NCI-H1105 (cell line): ENCODE measurements at regions not wholly inside any gene's neighbourhood (a gene's known extent, or its start where the extent isn't known, plus 50 kb on each side); places are given as distances from the start of the nearest gene placed in this dataset.
"Not testable (repeated sequence)": the region's sequence is repeated elsewhere in the genome, so short reads cannot be mapped to it uniquely, and the experiment has no call there.

Source experiments
- DNase-seq: peaks from one replicate; lab custom pipeline; 2025; lab: John Stamatoyannopoulos, UW

GRCh38 chr1:185467122-185467521 is 150.1 kb upstream of the IVNS1ABP start:
- DNase-seq, result no peak

DNA sequence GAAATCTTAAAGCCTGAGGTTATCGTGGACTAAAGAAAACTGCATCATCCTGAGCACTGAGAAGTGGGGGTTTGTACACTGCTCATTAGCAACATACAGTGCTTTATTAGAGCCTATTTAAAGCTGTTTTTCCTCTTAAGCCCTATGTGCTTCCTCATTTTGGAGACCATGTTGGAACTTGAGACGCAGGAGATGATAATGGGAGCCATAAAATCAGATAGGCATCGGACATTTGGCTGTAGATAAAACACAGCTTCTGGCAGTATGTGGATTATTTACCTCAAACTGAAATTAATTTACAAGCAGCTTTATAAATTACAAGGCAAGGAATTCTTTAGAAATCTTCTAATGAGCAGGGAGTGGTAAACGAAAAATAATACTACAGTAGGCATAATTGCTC is 147.7 kb upstream of the IVNS1ABP start:
- no peak for DNase-seq

DNA sequence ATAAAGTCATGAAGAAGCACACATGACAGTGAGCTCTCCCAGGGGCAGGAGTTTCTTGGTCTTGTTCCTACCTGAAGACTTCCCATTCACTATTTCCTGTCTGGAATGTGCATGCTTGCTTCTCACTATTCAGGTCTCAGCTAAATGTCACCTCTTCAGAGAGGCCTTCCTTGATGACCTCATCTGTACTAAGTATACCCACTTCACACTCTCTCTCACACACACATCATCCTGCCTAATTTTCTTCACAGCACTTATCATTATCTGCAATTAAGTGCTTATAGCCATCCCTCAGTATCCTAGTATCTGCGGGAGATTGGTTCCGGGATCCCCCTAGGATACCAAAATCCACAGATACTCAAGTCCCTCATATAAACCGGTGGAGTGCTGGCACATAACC is 146.4 kb upstream of the IVNS1ABP start:
- no peak for DNase-seq

- DNase-seq, result no peak
Measured at GRCh38 chr1:185463011-185463410, 146.0 kb upstream of the IVNS1ABP start.

DNA sequence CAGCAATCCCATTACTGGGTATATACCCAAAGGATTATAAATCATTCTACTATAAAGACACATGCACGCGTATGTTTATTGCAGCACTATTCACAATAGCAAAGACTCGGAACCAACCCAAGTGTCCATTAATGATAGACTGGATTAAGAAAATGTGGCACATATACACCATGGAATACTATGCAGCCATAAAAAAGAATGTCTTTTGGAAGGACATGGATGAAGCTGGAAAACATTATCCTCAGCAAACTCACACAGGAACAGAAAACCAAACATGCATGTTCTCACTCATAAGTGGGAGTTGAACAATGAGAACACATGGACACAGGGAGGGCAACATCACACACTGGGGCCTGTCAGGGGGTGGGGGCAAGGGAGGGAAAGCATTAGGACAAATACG is 143.7 kb upstream of the IVNS1ABP start:
- DNase-seq, result not testable (repeated sequence)

- DNase-seq, result no peak
Measured at GRCh38 chr1:185459141-185459540, 142.1 kb upstream of the IVNS1ABP start.

DNA sequence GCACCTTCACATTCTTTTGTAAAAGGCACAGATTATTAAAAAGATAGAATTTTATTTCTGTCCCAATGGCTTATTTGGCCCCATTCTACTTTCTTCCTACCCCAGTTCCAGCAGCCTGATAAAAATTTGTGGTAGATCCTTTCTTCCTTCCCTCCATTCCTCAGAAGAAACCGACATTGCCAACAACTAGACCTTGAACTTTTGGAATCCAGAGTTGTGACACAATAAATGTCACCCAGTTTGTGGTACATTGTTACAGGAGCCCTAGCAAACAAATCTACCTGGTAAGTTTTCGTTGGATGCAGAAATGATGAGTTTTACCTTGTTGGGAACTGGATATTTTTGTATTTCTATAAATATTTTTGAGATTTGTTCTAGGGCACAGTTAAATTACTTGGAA is 141.6 kb upstream of the IVNS1ABP start:
- no peak for DNase-seq

- DNase-seq, result no peak
Measured at GRCh38 chr1:185453496-185454192, 136.6 kb upstream of the IVNS1ABP start.

DNA sequence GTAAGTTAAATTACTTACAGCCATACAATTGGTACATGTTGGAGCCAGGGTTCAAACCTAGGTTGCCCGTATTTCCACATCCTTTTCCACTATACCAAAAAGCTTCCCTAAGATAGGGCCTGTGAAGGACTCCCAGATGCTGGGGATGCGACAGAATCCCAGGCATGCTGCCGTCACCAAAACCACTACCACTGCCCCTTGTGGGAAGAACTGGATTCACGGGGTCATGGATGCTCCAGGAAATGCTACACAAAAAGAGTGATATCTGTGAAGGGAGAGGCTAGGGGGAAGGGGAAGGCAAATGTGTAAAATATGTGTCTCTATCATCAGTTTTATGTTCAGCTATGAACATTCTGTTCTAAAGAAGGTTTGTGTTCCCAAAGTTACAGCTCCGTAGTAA is 133.9 kb upstream of the IVNS1ABP start:
- DNase-seq, result no peak

- DNase-seq, result no peak
Measured at GRCh38 chr1:185450060-185450788, 133.2 kb upstream of the IVNS1ABP start.

DNA sequence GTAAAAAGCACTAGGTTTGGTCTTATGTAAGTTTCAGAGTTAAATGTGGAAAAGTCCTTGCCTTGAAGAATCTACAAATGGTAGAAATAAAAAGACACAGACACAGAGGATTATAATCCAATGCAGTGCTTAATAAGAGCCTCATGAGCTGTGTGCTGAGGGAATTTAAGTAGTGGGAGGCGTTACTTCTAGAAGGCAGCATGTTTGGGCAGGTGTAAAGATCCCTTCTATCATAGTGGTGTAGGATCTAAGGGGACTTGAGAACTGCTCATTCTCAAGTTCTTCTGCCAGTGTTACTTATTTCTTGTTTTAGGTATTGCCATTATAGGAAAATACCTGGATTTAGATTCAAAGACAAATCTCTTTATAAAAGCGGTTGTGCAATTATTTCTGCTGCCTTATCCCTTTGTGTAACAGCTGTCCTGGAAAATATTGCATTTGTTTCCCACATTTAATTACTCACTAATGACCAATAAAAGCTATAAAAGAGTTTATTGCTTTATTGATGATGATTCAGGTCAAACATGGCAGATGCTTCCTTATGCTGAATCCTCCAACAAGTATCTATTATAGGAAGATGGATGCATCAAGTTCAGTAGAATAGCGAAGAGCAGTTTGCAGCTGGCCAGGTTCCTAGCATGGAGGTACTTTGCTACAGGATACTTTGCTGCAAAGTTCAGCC is 132.5 kb upstream of the IVNS1ABP start:
- DNase-seq, result no peak

GRCh38 chr1:185448591-185449186 is 131.6 kb upstream of the IVNS1ABP start:
- no peak for DNase-seq

GRCh38 chr1:185446131-185446530 is 129.1 kb upstream of the IVNS1ABP start:
- no peak for DNase-seq

DNA sequence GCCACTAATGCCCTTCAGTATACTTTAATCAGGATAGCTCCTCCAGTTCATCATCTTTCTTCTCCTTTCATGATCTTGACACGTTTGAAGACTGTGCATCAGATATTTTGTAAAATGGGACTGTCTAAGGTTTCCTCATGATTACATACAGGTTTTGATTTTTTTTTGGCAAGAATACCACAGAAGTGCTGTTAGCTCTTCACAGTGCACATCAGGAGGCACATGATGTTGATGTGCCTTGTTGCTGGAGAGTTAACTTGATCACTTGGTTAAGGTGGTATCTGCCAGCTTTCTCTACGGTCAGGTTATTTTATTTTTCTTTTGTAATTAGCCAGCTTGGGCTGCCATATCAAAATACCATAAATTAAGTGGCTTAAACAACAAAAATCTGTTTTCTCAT is 128.6 kb upstream of the IVNS1ABP start:
- no peak for DNase-seq

DNA sequence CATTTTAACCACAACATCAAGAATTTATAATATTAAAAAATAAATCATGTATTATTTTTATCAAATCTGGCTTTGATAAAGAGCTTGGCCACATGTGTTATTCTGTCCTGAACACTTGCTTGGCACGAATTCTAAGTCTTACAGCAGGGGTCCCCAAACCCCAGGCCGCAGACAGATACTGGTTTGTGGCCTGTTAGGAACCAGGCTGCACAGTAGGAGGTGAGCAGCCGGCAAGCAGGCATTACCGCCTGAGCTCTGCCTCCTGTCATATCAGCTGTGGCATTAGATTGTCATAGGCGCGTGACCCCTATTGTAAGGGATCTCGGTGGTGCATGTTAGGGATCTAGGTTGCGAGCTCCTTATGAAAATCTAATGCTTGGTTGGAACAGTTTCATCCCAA is 127.6 kb upstream of the IVNS1ABP start:
- no peak for DNase-seq

- DNase-seq, result no peak
Measured at GRCh38 chr1:185442050-185442449, 125.0 kb upstream of the IVNS1ABP start.

DNA sequence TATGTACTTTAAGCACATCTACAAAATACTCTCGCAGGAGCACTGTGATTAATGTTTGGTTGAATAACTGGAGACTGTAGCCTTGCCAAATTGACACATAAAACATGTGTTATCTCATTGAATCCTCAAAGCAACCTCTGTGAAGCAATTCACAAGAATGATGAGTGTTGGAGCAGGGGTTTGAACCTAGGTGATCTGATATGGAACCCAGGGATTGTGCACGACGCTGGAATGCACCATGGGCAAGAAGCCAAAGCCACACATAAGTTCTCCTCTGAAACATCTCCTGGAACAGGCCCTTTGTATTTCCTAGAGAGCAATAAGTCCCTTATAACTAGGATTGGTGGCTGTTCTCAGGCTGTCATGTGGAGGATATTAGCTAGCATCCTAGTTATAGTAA is 124.6 kb upstream of the IVNS1ABP start:
- no peak for DNase-seq

GRCh38 chr1:185440877-185441276 is 123.8 kb upstream of the IVNS1ABP start:
- no peak for DNase-seq

- DNase-seq, result no peak
Measured at GRCh38 chr1:185439727-185440415, 122.8 kb upstream of the IVNS1ABP start.

- no peak for DNase-seq
Measured at GRCh38 chr1:185438936-185439335, 121.9 kb upstream of the IVNS1ABP start.

- DNase-seq, result no peak
Measured at GRCh38 chr1:185435696-185436379, 118.8 kb upstream of the IVNS1ABP start.

- DNase-seq, result no peak
Measured at GRCh38 chr1:185434721-185435120, 117.7 kb upstream of the IVNS1ABP start.
